22Rv1 (cell line): ENCODE measurements at regions not wholly inside any gene's neighbourhood (a gene's known extent, or its start where the extent isn't known, plus 50 kb on each side); places are given as distances from the start of the nearest gene placed in this dataset.
"Not testable (repeated sequence)": the region's sequence is repeated elsewhere in the genome, so short reads cannot be mapped to it uniquely, and the experiment has no call there.

Experiments
- CTCF ChIP-seq: fragments of 450-650 bp; IDR thresholded peaks from 2 replicates; pipeline ENCODE4 v1.5.1; 2017; ENCODE audit warnings: mild to moderate bottlenecking
- ZFX ChIP-seq: fragments of 450-650 bp; IDR thresholded peaks from 2 replicates; pipeline ENCODE4 v1.6.1; 2017; ENCODE audit warnings: antibody characterized with exemption, borderline replicate concordance

DNA sequence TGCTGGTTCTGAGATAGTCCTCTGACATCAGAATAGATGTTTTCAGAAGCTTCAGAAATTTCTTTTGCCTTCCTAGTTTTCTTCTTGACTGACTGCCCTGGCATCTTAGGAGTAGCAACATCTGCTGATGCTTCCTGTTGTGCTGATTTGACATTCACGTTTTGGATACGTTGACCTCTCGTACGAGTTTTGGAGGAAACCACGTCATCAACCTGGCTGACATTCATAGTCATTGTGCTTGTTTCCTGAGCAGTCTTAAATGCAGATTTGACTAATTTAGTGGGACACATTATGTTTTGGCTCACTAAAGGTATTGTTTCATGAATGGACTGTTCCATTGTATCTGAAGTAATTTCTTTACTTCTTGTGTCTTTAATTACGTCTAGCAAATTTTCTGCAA is 86.2 kb downstream of the TBR1 start:
- TF ChIP-seq CTCF, ZFX: not testable (repeated sequence)
